OCI-LY7 (cell line): ENCODE measurements at regions not wholly inside any gene's neighbourhood (a gene's known extent, or its start where the extent isn't known, plus 50 kb on each side); places are given as distances from the start of the nearest gene placed in this dataset.

Experiments
- EZH2phosphoT487 ChIP-seq: fragments of 200-600 bp; sonication (generic); IDR thresholded peaks from 2 replicates; pipeline ENCODE4 v1.6.1; 2018; ENCODE audit warnings: low read depth, borderline replicate concordance, mild to moderate bottlenecking, mixed run types, antibody characterized with exemption, low read length, moderate library complexity, mixed read lengths
- TF ChIP-seq, protein P1 (sequence below): fragments of 200-600 bp; sonication (generic); conservative IDR thresholded peaks from 2 replicates; pipeline ENCODE4 v1.5.1; 2014; ENCODE audit warnings: mild to moderate bottlenecking, antibody characterized with exemption, low read length, moderate library complexity, mixed read lengths

DNA sequence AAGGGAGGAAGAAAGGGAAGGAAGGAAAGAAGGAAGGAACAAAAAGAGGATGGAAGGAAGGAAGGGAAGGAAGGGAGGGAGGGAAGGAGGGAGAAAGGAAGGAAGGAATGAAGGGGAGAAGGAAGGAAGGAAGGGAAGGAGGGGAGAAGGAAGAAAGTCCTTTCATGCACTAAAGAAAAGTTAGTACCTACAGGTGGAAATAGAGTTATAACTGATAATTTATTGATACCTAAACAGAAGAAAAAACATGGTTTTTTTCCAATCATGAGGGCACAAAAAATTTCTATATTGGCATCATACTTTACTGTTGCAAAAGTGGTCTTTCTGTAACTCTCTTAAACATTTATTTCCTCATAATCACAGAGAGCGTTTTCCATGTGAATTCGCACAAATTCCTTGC, 659.4 kb downstream of the MAFB start:
- TF ChIP-seq, protein P1, sequence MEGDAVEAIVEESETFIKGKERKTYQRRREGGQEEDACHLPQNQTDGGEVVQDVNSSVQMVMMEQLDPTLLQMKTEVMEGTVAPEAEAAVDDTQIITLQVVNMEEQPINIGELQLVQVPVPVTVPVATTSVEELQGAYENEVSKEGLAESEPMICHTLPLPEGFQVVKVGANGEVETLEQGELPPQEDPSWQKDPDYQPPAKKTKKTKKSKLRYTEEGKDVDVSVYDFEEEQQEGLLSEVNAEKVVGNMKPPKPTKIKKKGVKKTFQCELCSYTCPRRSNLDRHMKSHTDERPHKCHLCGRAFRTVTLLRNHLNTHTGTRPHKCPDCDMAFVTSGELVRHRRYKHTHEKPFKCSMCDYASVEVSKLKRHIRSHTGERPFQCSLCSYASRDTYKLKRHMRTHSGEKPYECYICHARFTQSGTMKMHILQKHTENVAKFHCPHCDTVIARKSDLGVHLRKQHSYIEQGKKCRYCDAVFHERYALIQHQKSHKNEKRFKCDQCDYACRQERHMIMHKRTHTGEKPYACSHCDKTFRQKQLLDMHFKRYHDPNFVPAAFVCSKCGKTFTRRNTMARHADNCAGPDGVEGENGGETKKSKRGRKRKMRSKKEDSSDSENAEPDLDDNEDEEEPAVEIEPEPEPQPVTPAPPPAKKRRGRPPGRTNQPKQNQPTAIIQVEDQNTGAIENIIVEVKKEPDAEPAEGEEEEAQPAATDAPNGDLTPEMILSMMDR, result no peak
- no peak for TF ChIP-seq EZH2phosphoT487
